Posterior cingulate gyrus (tissue), 11 donors: ENCODE measurements at regions not wholly inside any gene's neighbourhood (a gene's known extent, or its start where the extent isn't known, plus 50 kb on each side); places are given as distances from the start of the nearest gene placed in this dataset.

Source experiments
- DNase-seq, 10 donors: peaks; one replicate each; pipeline versions ENCODE4 v3.0.0 to v3.0.0-alpha.2; 2020 to 2021; ENCODE audit warnings: mixed read lengths in 3 of 10
- intact Hi-C: fragments of 100-400 bp; cut with DNase I; formaldehyde crosslinking; loops from one replicate; pipeline ENCODE4 v1.15.1; 2023

DNA sequence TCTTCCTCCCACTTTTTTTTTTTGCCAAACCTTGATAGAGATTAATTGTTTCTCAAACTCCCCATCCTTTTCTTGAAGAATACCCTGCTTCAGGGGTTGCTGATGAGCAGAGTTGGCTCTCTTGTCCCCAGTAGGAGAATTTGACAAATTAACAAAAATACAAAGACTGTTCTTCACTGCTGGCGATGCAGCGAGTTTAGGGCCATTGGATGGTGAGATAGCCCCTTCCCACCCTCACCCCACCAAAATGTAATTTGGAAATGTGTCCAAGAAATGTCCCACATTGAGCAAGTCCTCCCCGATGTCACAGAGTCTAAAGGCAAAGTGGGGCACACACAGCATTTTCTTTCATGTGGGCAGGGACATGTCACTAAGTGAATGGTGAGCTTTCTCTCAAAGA lies 136.0 kb upstream of the RARB start:
- no peak for DNase-seq

DNA sequence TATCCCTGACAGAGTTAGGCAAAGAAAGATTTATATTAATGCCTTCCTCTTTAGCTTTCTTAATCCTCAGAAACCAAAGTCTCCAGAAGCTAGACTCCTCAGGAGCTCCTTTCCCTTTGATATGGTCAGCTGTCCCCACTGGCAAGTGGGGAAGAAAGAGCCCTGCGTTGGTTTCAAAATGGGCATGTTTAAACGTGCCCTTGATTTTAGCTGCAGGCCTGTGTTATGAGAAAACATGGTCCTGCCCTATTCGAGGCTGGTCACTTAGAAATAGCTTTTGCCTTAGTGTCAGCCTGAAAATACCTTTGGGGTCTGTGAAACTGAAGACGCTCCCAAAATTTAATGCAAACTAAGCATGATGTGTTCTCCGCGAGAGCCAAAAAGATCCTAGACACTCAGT lies 135.5 kb upstream of the RARB start:
- intact Hi-C loops: no loop called here
- DNase-seq: no peak

More for the DNA sequence above, 136.0 kb upstream of the RARB start:
- intact Hi-C loops: no loop called here

- intact Hi-C loops: no loop called here
These were observed 134.3 kb upstream of the RARB start for GRCh38 chr3:25293736-25294135.

DNA sequence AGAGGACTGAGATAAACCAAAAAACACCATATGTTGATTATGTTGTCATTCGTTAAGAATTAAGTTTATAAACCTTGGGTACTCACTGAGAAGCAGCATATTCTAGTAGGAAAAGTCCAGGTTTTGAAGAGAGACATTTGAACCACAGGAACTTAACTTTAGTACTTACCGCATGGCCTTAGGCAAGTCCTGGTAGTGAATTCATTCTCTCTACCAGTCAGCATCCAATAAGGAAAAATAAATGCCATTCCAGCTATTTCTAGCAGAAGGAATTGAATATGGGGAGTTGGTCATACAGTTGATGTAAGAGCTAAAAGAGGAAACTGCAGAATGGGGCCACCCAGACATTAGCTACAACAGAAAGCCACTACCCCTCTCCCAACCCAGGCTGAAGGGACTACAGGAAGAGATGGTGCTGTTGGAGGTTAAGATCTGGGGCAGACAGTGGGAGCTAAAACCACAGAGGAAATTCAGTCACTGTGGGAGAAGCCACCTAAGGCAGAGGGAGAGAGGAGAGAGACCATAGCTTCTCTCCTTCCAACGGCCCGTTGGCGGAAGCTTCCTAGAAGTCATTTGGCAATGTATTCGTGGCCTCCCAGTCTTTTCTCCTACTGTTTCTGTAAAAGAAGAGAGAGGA lies 133.8 kb upstream of the RARB start:
- DNase-seq: no peak
- intact Hi-C loops: no loop called here

More at GRCh38 chr3:25293736-25294135, 134.3 kb upstream of the RARB start:
- DNase-seq: no peak

DNA sequence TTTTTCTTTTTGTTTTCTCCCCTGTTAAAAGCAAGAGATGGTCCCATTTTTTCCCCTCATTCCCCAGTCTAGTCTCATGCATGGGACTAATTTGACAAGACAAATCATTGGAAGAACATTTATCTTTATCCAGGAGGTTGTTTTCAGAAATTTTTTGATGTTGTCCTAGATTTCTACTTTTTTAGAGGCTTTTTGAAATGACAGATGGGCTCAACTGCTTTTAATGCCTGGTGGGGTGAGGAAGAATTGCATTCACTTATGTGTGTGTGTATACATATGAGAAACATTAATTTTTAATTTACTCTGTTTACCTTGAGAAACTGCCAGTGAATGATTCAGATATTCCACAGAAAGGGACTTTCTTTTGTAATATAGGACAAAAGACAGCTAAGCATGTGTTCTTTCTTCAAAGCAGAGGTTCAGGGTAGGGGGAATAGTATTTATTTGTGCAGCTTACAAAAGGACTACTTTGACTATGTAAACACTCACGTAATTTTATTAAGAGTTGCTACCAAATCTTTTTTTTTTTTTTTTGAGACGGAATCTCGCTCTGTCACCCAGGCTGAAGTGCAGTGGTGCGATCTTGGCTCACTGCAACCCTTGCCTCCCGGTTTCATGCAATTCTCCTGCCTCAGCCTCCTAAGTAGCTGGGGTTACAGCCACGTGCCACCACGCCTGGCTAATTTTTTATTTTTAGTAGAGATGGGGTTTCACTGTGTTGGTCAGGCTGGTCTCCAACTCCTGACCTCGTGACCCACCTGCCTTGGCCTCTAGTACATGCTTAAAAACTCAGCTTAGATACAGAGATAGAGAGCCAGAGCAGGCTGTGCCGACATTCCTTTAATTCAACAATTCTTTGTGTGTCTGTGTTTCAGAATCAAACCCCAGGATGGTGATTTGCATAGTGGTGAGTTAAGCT lies 130.1 kb upstream of the RARB start:
- intact Hi-C loops: no loop called here
- no peak for DNase-seq

DNA sequence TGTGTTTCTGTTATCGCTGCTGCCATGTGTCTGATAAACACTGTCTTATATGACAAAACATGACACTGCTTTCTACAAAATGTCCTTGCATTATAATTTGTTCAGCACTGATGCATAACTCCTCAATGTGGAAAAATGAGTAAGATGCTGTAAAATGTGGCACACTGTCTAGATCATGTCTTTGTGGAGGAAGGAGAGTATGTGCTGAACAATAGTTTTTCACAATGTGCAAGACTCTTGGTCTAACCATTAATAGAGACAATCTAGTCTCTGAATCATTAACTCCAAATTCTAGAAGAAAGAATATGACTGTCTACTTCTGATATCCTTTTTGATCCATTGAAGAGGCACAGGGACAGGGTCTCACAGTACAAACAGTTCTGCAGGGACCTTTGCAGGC lies 127.9 kb upstream of the RARB start:
- intact Hi-C loops: no loop called here
- DNase-seq: no peak

DNA sequence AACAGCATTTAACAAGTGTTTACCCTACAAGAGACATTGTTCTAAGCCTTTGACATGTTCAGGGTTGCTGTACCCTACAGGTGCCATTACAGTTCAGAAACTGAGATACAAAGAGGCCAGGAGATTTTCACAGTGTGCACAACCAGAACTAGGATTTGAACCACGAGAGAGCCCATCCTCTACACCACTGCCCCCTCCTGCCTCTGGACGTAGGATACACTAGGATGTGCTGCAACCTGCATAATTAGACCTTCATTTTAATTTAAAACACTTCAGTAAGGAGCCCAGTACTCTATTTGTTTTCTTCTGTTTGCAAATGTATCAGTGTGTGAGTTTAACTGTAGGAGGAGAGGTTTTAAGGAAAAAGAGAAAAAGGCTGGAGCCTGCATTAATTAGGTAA lies 123.1 kb upstream of the RARB start:
- DNase-seq: no peak
- intact Hi-C loops: no loop called here

DNA sequence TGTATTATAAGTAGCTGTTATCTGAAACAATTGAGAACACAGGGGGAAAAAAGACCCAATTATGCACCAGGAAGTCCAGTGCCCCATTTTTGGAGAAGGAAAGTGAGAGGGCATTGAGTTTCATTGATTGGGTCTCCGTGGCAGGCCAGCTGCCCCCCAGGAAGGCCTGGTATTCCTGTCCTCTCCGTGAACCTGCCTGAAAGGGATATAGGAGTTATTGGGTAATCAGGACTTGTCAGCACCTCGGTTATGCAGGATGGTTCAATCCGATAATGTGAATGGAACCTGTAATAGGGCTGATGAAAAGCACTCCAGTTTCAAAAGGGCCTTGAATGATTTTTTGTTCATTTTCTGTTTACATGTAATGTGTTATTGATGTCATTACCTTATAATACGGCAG lies 122.0 kb upstream of the RARB start:
- no peak for DNase-seq
- intact Hi-C loops: no loop called here

DNA sequence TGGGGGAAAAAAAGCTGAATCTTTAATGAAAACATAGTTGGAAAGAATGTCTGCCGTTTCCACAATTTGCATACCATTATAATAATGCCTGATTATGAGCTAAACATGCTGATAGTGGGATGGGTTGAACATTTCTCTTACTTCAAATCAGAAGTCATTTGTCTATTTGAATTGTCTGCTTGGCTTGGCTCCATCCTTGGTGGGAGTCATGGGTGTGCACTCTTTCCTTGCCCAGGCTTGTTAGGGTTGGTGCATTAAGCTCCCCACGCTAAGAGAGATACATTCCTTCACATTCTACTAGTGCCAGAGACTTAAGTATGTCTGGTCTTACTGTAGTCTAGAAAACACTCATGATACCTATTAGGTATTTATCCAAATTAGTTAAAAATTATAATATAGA lies 121.4 kb upstream of the RARB start:
- DNase-seq: no peak
- intact Hi-C loops: no loop called here

DNA sequence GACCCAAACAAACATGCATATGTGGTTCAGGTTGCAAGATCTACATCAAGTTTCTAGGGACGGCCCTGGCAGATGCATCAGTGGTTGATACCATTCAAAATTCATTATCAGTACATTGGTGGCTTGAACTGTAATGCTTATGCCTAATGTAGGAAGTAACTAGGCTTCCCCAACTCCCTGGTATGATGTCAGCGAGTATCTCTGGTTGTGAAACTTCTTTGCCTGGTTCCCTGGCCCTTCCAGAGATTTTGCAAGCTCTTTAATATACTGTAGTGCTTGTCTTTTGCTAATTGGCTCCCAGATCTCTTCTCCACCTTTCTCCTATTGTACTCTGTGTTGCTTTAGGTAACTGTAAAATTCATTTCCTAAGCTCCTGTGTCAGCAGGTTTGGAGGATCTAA lies 114.8 kb upstream of the RARB start:
- DNase-seq: no peak
- intact Hi-C loops: no loop called here

DNA sequence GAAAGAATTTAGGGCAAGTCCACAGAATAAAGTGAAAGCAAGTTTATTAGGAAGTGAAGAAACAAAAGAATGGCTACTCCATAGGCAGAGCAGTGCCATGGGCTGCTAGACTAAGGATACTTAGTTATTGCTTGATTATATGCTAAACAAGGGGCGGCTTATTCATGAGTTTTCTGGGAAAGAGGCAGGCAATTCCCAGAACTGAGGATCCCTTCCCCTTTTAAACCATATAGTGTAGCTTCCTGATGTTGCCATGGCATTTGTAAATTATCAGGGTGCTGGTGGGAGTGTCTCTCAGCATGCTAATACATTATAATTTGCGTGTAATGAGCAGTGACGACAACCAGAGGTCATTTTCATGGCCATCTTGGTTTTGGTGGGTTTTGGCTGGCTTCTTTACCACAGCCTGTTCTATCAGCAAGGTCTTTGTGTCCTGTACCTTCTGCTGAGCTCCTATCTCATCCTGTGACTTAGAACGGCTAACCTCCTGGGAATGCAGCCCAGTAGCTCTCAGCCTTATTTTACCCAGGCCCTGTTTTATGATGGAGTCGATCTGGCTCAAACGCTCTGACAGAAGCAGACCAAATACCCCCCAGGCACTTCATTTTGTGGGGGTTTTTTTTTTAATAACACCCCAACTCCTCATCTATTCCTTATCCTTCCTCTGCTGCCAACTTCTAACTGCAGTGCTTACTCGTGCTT lies 103.0 kb upstream of the RARB start:
- DNase-seq: no peak
- intact Hi-C loops: no loop called here

DNA sequence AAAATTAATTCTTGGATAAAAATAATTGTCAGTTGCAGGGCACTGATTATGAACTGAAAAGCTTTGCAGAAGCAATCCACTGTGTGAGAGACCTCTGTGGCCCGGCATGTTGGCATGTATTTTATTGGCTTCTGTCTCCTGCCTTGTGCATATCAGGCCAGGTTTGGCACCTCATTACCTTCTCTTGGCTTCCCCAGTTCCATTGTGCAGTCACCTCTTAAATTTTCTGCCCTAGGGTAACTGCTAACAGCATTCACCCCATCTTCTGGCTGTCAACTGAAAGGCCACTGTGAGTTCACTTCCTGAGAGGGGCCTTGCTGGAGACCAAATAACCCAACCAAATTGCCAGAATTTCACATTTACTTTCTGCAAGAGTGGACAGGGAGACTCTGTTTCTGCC lies 92.7 kb upstream of the RARB start:
- DNase-seq: no peak
- intact Hi-C loops: no loop called here

GRCh38 chr3:25338158-25338725 lies 89.8 kb upstream of the RARB start:
- intact Hi-C loops: no loop called here
- DNase-seq: no peak

DNA sequence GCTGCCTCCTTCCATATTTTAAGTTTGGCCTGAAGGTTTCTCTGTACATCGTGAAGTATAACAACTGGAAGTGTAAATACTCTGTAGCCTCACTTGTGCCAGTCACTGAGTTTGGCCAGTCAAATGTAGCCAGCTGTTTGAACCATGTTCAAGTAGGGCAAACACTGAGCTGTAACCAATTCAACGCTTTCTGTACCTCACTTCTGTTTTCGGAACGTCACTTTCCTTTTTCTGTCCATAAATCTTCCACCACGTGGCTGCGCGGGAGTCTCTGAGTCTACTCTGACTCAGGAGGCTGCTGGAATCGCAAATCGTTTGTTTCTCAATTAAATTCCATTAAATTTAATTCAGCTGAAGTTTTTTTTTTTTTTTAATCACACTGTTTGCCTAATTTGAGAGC lies 88.8 kb upstream of the RARB start:
- DNase-seq: no peak
- intact Hi-C loops: no loop called here

DNA sequence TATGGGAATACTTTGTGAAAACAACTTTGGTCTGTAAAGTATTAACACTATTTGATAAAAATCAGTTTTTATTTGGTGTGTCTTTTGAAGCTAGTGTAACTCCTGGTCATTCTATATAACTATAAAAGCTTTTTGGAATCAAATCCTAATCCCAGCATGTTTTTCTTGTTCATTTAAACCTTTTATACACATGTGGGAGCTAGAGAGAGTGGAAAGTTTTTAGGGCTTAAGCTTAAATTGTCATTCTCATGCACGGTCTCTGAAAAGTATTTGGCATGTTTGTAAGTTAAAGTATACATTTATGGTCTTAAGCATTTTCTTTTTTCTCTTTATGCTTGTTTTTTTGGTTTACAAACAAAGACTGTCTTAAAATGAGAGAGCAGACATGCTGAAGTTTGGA lies 83.4 kb upstream of the RARB start:
- DNase-seq: no peak
- intact Hi-C loops: no loop called here

DNA sequence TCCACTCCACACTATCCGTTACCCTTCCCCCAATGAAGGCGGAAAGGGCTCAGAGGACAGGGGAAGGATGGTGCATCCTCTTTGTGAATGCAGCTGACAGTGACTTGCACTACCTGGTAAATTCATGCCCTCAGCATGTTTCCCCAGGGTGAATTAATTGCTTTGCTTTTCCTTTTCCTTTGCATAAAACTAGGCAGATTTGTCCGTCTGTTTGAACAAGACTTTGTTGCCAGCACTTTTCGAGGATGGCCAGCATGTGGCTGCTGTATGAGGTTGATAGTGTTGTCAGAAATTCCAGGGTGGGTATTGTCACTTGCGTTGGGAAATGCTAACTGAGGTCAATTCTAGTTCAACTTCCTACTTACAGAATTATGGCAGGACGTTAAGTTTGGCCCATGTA lies 79.0 kb upstream of the RARB start:
- DNase-seq: no peak
- intact Hi-C loops: no loop called here

DNA sequence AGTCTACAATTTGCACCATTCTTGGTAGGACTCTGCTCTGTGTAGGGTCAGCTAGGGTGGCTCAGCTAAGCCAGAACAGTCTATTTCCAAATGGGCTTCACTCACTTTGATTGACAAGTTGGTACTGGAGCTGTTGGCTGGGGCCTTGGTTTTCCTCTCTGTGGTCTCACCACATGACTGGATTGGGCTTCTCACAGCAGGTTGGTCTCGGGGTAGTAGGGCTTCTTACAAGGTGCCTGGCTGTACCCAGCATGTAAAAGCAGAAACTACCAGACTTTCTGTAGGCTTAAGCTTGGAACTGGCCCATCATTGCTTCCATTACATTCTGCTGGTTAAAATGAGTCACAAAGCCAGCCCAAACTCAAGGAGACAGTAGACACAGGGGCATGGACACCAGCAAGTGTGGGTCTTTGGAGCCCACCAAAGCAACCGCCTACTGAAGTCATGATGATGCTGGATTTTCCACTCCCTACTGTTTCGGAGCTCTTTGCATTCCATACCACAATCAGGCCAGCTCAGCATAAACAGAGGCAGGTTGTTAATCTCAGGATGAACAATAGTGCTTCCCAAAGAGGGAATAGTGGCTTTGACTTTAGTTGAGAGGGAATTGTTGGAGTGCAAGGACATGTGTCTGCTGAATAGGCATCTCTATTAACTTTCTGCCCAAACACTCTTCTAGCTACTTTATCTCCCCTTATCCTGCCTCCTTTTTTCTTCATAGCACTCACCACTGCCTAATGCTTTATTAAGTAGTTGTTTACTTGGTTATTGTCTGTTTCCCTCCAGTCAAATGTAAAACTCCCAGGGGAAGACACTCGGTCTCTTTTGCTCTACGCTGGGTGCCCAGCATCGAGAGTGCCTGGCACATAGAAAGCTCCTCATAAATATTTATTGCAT lies 78.0 kb upstream of the RARB start:
- intact Hi-C loops: no loop called here

DNA sequence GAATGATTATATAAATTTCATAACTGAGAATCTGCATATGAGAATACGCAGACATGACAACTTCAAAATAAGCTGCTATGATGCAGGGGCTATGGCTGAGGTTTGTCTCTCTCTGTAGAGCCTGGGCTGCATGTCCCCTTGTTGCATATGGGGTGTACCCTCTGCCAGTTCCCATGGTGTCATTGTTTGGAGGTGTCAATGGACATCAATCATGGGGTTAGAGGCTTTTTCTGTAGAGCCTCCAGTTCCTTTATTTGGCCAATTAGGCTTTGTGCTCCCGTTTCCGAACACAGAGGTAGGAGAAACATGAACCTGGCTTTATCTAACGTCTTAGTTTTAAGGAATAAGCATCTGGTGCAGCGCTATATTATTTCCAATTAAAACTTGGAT lies 77.3 kb upstream of the RARB start:
- intact Hi-C loops: no loop called here
- DNase-seq: no peak

More for the DNA sequence above, 78.0 kb upstream of the RARB start:
- peak in 1 of 10 donors; percentile 33 for DNase-seq

DNA sequence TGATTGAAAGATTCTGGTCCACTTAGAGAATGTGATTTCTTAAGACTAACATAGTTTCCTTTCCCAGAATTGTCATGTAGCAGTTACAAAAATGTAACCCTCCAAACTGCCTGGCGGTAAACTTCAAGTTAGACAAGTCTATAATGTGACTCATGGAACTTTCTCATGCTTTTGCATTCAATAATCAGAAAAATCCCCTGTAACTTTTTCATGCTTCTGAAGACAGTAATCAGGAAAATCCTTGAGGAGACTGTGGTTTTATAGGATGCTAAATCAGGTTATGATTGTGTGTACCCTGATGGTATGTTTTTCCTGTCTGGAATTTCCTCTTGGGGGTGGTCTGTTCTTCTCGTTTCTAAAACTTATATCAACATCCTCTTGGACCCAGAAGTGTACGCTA lies 74.0 kb upstream of the RARB start:
- intact Hi-C loops: no loop called here
- DNase-seq: no peak
